GM12873 (cell line): ENCODE measurements at regions not wholly inside any gene's neighbourhood (a gene's known extent, or its start where the extent isn't known, plus 50 kb on each side); places are given as distances from the start of the nearest gene placed in this dataset.

Source experiments
- CTCF ChIP-seq: IDR thresholded peaks from 2 replicates; pipeline ENCODE4 v1.5.1; 2012; ENCODE audit warnings: low read depth, mild to moderate bottlenecking, moderate library complexity, low read length, control low read depth; ENCODE audit not compliant: insufficient read depth; ENCODE audit errors: missing control alignments

DNA sequence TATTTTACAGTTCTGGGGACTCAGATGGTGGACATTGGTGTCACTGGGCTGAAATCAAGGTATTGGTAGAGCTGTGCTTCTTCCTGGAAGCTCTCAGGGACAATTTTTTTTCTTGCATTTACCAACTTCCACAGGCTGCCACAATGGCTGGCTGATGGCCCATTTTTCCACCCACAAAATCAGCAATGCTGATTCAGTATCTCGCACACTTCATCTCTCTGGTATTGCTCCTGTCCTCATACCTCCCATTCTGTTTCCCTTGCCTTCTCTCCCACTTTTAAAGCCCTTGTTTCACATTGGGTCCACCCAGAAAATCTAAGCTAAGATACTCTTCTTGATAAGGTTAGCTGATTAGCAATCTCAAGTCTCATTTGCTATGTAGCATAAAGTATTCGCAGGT lies 530.9 kb upstream of the POM121L12 start:
- no peak for TF ChIP-seq CTCF

- TF ChIP-seq CTCF, result no peak
Observed at GRCh38 chr7:52502281-52502680, 533.2 kb upstream of the POM121L12 start.

DNA sequence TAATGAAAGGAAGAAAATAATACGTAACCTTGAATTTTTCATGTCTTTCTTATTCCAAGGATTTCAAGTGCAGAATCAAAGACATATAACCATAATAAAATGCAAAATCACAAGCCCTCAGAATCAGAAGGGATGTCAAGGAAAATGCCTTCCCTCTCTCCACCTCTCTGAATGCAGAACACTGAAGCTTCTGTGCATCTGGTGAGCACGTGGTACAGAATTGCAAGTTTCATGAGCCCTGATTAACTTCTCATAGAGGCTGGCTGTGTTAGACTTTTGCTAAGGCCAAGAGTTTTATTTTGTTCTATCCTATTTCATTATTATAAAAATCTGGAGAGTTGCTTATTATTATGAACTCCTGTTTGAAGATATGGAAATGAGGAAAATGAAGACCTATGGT lies 533.7 kb upstream of the POM121L12 start:
- no peak for TF ChIP-seq CTCF

GRCh38 chr7:52500841-52501240 lies 534.6 kb upstream of the POM121L12 start:
- no peak for TF ChIP-seq CTCF

- TF ChIP-seq CTCF, result no peak
Observed at GRCh38 chr7:52498366-52498765, 537.1 kb upstream of the POM121L12 start.

DNA sequence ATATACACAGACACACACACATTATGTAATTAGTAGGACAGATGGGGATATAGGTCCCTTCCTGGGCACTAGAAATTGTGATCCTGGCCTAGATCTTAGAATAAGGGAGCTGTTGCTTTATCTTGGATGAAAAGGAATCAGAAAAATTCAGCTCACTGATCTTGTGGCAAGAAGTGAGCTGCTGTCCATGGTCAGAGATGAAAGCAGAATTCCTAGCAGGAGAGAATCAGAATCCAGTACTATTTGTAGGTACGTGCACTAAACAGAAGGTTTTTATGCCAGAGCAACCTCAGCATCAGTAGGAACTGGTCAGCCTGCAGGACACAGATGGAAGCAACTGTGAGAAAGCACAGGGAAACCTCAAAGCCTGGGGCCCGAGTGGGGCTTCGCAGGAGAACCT lies 549.2 kb upstream of the POM121L12 start:
- no peak for TF ChIP-seq CTCF

- no peak for TF ChIP-seq CTCF
Observed at GRCh38 chr7:52482076-52482475, 553.4 kb upstream of the POM121L12 start.
